NCI-H128 (cell line): ENCODE measurements at regions not wholly inside any gene's neighbourhood (a gene's known extent, or its start where the extent isn't known, plus 50 kb on each side); places are given as distances from the start of the nearest gene placed in this dataset.

ENCODE experiments used
- DNase-seq: peaks from one replicate; lab custom pipeline; 2025; ENCODE audit not compliant: unreplicated experiment; lab: John Stamatoyannopoulos, UW

- DNase-seq: no peak
Observed at GRCh38 chr11:92744929-92745585, 224.4 kb upstream of the MTNR1B start.

- DNase-seq: no peak
Observed at GRCh38 chr11:92750794-92751193, 218.7 kb upstream of the MTNR1B start.

DNA sequence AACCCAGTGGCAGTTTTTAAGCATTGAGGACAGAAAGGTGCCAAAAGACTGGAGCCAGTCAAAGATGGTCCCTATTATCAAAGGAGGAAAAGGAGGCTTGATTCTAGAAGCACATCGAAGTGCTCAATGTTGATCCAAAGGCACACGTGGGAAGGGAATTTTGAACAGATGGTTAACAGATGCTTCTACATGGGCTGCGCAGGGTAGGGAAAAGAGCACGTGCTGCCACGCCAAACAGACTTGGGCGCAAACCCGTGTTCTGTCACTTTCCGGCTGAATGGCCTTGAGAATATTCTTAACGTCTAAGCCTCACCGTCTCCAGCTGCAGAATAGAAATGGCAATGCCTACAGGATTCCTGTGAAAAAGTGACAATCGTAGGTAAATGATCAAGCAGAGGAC lies 217.9 kb upstream of the MTNR1B start:
- DNase-seq: no peak

DNA sequence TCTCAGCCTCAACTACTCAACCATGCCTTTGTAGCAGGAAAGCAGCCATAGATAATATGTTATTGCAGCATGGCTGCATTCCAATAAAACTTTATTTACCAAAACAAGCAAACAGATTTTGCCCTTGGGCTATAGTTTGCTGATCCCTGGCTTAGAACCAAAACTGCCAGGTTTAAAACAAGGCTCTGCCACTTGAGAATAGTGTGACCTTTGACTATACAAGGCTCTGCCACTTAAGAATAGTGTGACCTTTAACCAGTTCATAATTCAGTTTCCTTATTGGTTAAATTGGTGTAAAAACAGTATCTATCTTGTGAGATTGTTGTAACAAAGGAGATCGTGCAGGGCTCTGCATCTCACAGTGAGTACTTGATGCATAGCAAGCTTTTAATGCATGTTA lies 217.3 kb upstream of the MTNR1B start:
- DNase-seq: no peak

- DNase-seq: no peak
Observed at GRCh38 chr11:92753161-92753560, 216.3 kb upstream of the MTNR1B start.

DNA sequence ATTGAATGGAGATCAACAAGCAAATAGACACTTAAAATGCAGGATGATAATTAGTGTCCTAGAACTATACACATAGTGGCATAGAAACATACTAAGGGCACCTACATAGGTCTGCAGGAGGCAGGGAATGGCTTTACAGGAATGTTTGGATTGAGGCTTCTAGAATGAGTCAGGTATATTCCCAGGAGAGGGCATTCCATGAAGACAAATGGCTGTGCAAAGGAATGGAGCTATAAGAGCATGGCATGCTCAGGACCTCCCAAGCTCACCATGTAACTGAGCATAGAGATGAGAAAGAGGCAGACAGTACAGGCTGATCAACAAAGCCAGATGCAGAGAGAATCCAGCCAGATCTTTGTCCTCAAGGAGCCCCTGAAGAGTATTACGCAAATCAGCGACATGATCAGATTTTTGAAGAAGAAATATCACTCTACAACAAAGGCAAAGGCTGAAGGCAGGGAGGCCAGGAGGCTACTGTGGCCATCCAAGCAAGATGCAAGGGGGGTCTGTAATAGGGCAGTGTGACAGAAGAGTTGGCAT lies 211.1 kb upstream of the MTNR1B start:
- DNase-seq: no peak

GRCh38 chr11:92759571-92760214 lies 209.8 kb upstream of the MTNR1B start:
- DNase-seq: no peak

DNA sequence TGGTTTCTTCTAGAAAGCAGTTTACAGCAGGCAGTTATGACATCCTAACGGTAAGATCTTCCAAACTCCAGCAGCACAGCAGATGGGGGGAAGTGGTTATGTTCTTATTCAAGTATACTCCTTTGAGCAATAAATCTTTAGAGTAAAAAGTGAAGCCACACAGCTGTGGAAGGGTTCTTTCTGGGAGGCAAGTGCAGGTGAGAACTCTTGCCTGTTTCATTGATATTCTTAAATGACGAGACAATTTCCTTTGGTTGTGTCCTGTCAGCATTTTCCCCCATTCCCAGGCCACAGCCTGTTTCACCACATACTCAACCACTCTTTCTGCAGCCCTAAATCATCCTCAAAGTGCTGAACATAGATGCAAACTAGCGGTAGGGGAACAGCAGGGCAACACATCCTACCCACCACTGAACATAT lies 207.3 kb upstream of the MTNR1B start:
- no peak for DNase-seq

DNA sequence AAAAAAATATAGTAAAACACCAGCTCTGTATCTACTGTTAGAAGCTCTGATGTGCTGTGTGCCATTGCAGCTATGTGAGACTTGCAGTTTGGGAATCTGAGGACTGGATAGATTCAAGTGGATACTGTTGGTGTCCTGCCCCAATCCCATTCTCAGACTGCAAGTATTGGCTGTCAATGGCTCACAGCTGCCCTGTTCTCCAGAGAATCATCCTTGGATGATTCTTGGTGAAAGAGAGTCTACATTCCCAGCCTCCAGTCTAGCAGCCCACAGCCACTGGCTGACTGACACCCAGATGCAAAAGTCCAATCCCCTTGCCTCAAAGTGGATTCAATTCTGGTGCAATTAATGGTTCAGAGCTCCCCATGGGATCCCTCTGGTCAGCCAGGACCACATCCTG lies 206.1 kb upstream of the MTNR1B start:
- no peak for DNase-seq

GRCh38 chr11:92764128-92764527 lies 205.3 kb upstream of the MTNR1B start:
- no peak for DNase-seq

DNA sequence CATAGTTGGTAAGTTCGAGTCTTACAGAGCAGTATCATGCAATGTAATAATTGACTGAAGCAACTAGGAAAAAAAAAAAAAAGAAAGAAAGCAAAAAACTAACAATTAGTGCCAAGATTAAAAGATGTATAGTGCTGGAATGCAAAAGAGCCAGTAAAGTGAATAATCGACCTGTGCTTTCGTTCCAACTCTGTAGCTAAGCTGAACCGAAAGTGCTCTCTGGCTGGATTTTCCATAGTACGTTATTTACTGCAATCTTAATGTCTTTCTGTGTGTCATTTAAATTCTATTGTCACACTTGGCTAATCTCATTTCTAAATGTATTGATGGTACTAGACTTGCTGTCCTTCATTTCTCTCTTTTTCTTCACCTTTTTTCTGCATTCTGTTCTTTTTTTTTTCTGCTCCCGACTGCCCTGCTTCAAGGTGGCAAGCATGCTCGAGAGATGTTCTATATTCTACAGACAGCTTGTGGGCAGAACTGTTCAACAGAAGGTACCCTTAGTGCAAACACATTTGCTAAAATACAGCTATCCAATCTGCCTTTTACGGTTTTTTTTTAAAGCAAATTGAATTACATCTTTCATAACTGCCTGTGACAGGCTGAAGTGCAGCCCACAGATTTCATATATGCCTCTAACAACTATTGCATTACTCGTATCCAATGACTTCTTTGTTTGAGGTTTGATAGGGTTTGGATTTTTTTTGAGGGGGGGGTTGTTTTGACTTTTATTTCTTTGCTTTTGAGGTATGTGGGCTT lies 204.2 kb upstream of the MTNR1B start:
- no peak for DNase-seq

- no peak for DNase-seq
Observed at GRCh38 chr11:92765965-92766371, 203.5 kb upstream of the MTNR1B start.

- DNase-seq: no peak
Observed at GRCh38 chr11:92766698-92767097, 202.8 kb upstream of the MTNR1B start.

DNA sequence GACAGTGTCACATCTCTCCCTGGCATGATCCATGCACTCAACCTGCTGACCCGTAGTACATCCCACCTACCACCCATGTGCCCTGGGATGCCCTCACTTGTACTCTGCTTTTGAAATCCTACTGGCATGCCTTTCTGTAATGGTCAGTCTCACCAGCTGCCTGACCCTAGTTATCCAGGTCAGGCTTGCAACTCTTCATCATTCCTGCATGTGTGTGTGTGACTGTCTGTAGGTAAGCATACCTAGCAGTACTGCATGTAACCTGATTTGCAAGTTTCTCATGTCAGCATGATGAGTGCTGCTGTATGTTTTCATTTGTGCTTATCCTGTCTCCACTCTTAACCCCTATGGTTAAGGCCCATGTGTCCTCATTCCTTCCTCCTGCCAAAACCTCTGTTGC lies 202.0 kb upstream of the MTNR1B start:
- DNase-seq: no peak

GRCh38 chr11:92768121-92768840 lies 201.2 kb upstream of the MTNR1B start:
- no peak for DNase-seq

GRCh38 chr11:92769112-92769511 lies 200.3 kb upstream of the MTNR1B start:
- DNase-seq: no peak

GRCh38 chr11:92770419-92770818 lies 199.0 kb upstream of the MTNR1B start:
- no peak for DNase-seq

- no peak for DNase-seq
Observed at GRCh38 chr11:92770981-92771380, 198.5 kb upstream of the MTNR1B start.

DNA sequence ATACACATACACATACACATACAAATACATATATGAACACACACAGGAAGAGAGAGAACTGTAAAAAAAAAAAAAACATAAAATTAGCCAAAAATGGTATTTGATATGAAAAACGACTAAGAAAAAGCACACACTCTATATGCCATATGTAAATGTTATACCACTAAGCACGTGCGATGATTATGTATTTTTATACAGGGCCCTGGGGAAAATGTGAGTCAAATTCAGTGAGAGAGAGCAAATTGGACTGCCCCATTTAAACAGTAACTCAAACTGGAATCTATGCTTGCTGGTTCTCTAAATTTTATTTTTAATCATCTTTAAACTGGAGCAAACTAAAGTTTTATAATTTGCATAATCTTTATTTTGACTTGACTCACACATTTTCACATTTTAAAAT lies 197.8 kb upstream of the MTNR1B start:
- DNase-seq: no peak

- DNase-seq: no peak
Observed at GRCh38 chr11:92775003-92775676, 194.3 kb upstream of the MTNR1B start.

DNA sequence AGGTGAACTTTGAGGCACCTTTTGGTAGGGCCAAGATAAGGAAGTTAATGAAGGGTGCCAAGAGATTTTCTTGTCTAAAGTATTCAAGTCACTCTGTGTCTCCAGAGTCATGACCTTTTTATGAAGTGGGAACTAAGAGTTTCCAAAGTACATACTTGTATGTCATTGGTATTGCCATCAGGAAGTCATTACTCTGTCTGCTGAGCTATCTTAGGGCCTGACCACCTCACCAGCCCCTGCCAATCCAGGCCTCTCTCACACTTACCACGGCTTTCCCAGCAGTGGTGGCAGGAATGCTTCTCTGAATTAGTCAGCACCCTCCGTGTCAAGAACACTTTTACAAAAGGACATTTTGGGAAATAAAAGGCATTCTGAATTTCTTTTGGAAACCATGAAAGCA lies 192.8 kb upstream of the MTNR1B start:
- DNase-seq: no peak
